ENCODE measurements at regions not wholly inside any gene's neighbourhood (a gene's known extent, or its start where the extent isn't known, plus 50 kb on each side); places are given as distances from the start of the nearest gene placed in this dataset.

DNA sequence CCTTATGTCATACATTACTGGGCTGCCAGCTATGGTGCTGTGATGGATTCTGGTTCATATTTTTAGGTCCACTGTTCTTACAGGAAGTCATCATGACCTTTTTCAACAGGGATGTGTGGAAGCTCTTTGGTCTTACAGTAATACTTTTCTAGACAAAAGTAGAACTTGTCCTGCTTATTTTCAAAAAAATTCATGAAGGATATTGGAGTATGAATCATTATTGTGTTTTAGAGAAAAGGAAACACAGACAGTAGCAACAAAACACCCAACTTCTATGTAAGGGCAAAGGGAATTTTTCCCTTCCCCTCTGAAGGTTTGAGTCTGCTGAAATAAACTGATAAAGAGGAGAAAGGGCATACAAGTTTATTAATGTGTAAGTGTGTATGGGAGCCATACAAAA is 54.7 kb upstream of the FAM9C start:
- intact Hi-C loops (cut with micrococcal nuclease; ENCODE audit: unreplicated experiment), result loop anchor here (10.0 kb wide), 1 partner anchor 114 kb away; no protein-coding TSS in a partner anchor

DNA sequence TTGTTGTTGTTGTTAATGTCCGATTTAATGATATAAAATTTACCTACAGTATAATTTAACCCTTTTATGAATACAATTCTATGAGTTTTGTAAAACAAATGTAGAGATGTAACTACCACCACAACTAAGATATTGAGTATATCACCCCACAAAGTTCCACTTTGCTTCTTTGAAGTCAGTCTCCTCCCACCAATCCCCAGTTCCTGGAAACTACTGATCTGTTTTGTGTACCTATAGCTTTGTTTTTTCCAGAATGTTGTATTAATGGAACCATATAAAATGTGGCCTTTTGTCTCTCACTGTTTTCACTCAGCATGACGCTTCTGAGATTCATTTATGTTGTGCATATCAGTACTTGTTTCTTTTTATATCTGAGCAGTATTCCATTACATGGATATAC is 52.3 kb upstream of the FAM9C start:
- in situ Hi-C loops (cut with HindIII; ENCODE audit: low pct_unique_long_range_greater_than_20kb, low sequenced_read_pairs), result no loop called here
- ChIA-PET CTCF (no interaction called here), POLR2A (no interaction called here)
- Histone ChIP-seq H3K4me1 (ENCODE audit: control insufficient read depth, insufficient read depth, low read length) (peaks cover 10% of the 10 kb centered on the region), H3K9me3 (ENCODE audit: control insufficient read depth, insufficient read depth, low read depth, low read length) (no peaks in the 10 kb centered on the region), H3K36me3 (ENCODE audit: control insufficient read depth, insufficient read depth, low read length) (no peaks in the 10 kb centered on the region), H3K27ac (ENCODE audit: low read length) (peak overlapping the region; percentile 63; the same call in 1 of the 2 replicates), H3K27me3 (ENCODE audit: control insufficient read depth, insufficient read depth, low read length) (no peaks in the 10 kb centered on the region), H3K4me3 (ENCODE audit: low read depth in 2 of 2, low read length in 2 of 2) (no peak overlapping the region)
- no peak for DNase-seq (ENCODE audit: low read depth, low spot score)
- no TSS peak for BruUV-seq (replicated peaks)
- intact Hi-C loops (cut with micrococcal nuclease; ENCODE audit: unreplicated experiment), result loop anchor here (10.0 kb wide), 1 partner anchor 112 kb away; no protein-coding TSS in a partner anchor
- TF ChIP-seq TCF7L2 (IDR thresholded peaks at IDR 0.05; ENCODE audit: low read depth, low read length) (no peak), POLR2AphosphoS5 (IDR thresholded peaks at IDR 0.05; ENCODE audit: low read depth, low read length) (no peak), SIN3A (IDR thresholded peaks at IDR 0.05; ENCODE audit: borderline replicate concordance, insufficient read depth, low read depth, low read length) (no peak)
- TF ChIP-seq, protein P1, sequence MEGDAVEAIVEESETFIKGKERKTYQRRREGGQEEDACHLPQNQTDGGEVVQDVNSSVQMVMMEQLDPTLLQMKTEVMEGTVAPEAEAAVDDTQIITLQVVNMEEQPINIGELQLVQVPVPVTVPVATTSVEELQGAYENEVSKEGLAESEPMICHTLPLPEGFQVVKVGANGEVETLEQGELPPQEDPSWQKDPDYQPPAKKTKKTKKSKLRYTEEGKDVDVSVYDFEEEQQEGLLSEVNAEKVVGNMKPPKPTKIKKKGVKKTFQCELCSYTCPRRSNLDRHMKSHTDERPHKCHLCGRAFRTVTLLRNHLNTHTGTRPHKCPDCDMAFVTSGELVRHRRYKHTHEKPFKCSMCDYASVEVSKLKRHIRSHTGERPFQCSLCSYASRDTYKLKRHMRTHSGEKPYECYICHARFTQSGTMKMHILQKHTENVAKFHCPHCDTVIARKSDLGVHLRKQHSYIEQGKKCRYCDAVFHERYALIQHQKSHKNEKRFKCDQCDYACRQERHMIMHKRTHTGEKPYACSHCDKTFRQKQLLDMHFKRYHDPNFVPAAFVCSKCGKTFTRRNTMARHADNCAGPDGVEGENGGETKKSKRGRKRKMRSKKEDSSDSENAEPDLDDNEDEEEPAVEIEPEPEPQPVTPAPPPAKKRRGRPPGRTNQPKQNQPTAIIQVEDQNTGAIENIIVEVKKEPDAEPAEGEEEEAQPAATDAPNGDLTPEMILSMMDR (IDR thresholded peaks at IDR 0.05), result no peak
- TF ChIP-seq, protein P2, sequence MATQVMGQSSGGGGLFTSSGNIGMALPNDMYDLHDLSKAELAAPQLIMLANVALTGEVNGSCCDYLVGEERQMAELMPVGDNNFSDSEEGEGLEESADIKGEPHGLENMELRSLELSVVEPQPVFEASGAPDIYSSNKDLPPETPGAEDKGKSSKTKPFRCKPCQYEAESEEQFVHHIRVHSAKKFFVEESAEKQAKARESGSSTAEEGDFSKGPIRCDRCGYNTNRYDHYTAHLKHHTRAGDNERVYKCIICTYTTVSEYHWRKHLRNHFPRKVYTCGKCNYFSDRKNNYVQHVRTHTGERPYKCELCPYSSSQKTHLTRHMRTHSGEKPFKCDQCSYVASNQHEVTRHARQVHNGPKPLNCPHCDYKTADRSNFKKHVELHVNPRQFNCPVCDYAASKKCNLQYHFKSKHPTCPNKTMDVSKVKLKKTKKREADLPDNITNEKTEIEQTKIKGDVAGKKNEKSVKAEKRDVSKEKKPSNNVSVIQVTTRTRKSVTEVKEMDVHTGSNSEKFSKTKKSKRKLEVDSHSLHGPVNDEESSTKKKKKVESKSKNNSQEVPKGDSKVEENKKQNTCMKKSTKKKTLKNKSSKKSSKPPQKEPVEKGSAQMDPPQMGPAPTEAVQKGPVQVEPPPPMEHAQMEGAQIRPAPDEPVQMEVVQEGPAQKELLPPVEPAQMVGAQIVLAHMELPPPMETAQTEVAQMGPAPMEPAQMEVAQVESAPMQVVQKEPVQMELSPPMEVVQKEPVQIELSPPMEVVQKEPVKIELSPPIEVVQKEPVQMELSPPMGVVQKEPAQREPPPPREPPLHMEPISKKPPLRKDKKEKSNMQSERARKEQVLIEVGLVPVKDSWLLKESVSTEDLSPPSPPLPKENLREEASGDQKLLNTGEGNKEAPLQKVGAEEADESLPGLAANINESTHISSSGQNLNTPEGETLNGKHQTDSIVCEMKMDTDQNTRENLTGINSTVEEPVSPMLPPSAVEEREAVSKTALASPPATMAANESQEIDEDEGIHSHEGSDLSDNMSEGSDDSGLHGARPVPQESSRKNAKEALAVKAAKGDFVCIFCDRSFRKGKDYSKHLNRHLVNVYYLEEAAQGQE (IDR thresholded peaks at IDR 0.05; ENCODE audit: insufficient read depth in 1 of 2, low read depth in 2 of 2, low read length in 1 of 2), result no peak
- no peak for ATAC-seq

More for the DNA sequence above, 54.7 kb upstream of the FAM9C start:
- in situ Hi-C loops (cut with HindIII; ENCODE audit: low pct_unique_long_range_greater_than_20kb, low sequenced_read_pairs), result no loop called here
- no peaks in the 10 kb centered on the region for H3K9me3 ChIP-seq (ENCODE audit: control insufficient read depth, insufficient read depth, low read depth, low read length)
- peaks cover 10% of the 10 kb centered on the region for H3K4me1 ChIP-seq (ENCODE audit: control insufficient read depth, insufficient read depth, low read length)
- H3K27ac ChIP-seq (ENCODE audit: low read length), result peak overlapping the region; percentile 57; the same call in 1 of the 2 replicates
- no peaks in the 10 kb centered on the region for H3K36me3 ChIP-seq (ENCODE audit: control insufficient read depth, insufficient read depth, low read length)
- BruUV-seq (replicated peaks), result no TSS peak
- ChIA-PET CTCF (no interaction called here), POLR2A (no interaction called here)
- no peak overlapping the region for H3K4me3 ChIP-seq (ENCODE audit: low read depth in 2 of 2, low read length in 2 of 2)
- H3K27me3 ChIP-seq (ENCODE audit: control insufficient read depth, insufficient read depth, low read length), result no peaks in the 10 kb centered on the region
- DNase-seq (ENCODE audit: low read depth, low spot score), result no peak
- no peak for ATAC-seq
- TF ChIP-seq, protein P2 (IDR thresholded peaks at IDR 0.05; ENCODE audit: insufficient read depth in 1 of 2, low read depth in 2 of 2, low read length in 1 of 2), result no peak
- TF ChIP-seq SIN3A (IDR thresholded peaks at IDR 0.05; ENCODE audit: borderline replicate concordance, insufficient read depth, low read depth, low read length) (no peak), TCF7L2 (IDR thresholded peaks at IDR 0.05; ENCODE audit: low read depth, low read length) (no peak), POLR2AphosphoS5 (IDR thresholded peaks at IDR 0.05; ENCODE audit: low read depth, low read length) (no peak)
- TF ChIP-seq, protein P1 (IDR thresholded peaks at IDR 0.05), result no peak
